Activated T-helper 1 cell treated with anti-CD3 and anti-CD28 coated beads, Interleukin-12 subunit alpha, Interleukin-12 subunit beta, Interleukin-2, Interleukin-4 antibody, amounts not matched to agents 30 ng/mL and 10 ng/mL and 1 ng/mL, durations not matched to agents 14 hours and 24 hours and 36 hours (primary cell): ENCODE measurements at regions not wholly inside any gene's neighbourhood (a gene's known extent, or its start where the extent isn't known, plus 50 kb on each side); places are given as distances from the start of the nearest gene placed in this dataset.

Source experiments
- DNase-seq: peaks from one replicate; pipeline ENCODE4 v3.0.0; 2021; ENCODE audit warnings: low spot score
- H3K27ac Mint-ChIP-seq: one replicate; pipeline ENCODE4 v1.8.0; 2021; ENCODE audit warnings: mild to moderate bottlenecking, mixed read lengths
- H3K27me3 Mint-ChIP-seq: one replicate; pipeline ENCODE4 v1.8.0; 2022; ENCODE audit warnings: mild to moderate bottlenecking, moderate library complexity, mixed read lengths; ENCODE audit not compliant: insufficient read depth
- H3K36me3 Mint-ChIP-seq: one replicate; pipeline ENCODE4 v1.8.0; 2021; ENCODE audit warnings: low read depth, mixed read lengths
- H3K4me1 Mint-ChIP-seq: one replicate; pipeline ENCODE4 v1.8.0; 2021; ENCODE audit warnings: low read depth, mixed read lengths
- H3K4me3 Mint-ChIP-seq: one replicate; pipeline ENCODE4 v1.8.0; 2021; ENCODE audit warnings: mild to moderate bottlenecking, moderate library complexity, mixed read lengths
- H3K9me3 Mint-ChIP-seq: one replicate; pipeline ENCODE4 v1.8.0; 2021; ENCODE audit warnings: mixed read lengths
- intact Hi-C: fragments of 100-400 bp; cut with micrococcal nuclease; formaldehyde crosslinking; loops from one replicate; pipeline ENCODE4 v1.15.1; 2024

DNA sequence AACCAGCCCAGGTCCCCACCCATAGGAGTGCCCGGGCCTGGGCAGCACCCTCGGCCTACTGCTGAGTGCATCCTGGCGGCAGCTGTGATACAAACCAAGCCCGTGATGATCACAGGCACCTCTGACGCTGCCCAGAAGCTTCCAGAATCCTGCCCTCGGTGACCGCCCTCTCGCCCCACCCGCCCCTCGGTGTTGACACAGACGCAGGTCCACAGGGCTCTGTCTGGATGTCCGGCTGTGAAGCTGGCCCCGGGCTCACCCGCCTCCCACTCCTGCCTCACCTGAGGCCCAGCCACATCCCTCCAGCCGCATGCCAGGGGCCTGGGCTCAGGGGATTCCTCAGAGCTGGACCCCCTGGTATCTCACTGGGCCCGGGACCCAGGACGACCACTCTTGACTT is 191.0 kb downstream of the BRD1 start:
- H3K36me3 Mint-ChIP-seq: no peaks in the 10 kb centered on the region
- no peaks in the 10 kb centered on the region for H3K4me1 Mint-ChIP-seq
- H3K27ac Mint-ChIP-seq: no peak overlapping the region
- no peaks in the 10 kb centered on the region for H3K9me3 Mint-ChIP-seq
- no peaks in the 10 kb centered on the region for H3K27me3 Mint-ChIP-seq
- intact Hi-C loops: no loop called here
- no peak overlapping the region for H3K4me3 Mint-ChIP-seq
- no peak for DNase-seq

DNA sequence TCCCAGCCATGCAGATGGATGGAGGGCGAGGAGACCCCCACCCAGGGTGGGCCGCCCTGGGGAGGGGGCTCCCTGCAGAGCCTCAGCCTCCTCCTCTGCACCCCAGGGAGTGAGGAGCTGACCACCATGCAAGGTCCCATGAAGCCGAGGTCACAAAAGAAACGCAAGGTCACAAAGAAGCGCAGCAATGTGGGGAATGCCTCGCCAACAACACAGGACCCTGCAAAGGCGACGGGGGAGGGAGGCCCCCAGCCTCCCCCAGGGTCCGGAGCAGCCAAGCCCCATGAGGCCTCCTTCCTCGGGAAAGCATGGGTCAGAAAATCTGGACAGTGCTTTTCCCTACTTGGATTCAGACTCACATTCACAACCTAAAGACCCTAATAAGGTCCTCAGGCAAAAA is 191.5 kb downstream of the BRD1 start:
- Mint-ChIP-seq H3K4me3 (no peak overlapping the region), H3K9me3 (no peaks in the 10 kb centered on the region), H3K36me3 (no peaks in the 10 kb centered on the region), H3K27ac (no peak overlapping the region), H3K4me1 (no peaks in the 10 kb centered on the region), H3K27me3 (no peaks in the 10 kb centered on the region)
- intact Hi-C loops: no loop called here
- no peak for DNase-seq

DNA sequence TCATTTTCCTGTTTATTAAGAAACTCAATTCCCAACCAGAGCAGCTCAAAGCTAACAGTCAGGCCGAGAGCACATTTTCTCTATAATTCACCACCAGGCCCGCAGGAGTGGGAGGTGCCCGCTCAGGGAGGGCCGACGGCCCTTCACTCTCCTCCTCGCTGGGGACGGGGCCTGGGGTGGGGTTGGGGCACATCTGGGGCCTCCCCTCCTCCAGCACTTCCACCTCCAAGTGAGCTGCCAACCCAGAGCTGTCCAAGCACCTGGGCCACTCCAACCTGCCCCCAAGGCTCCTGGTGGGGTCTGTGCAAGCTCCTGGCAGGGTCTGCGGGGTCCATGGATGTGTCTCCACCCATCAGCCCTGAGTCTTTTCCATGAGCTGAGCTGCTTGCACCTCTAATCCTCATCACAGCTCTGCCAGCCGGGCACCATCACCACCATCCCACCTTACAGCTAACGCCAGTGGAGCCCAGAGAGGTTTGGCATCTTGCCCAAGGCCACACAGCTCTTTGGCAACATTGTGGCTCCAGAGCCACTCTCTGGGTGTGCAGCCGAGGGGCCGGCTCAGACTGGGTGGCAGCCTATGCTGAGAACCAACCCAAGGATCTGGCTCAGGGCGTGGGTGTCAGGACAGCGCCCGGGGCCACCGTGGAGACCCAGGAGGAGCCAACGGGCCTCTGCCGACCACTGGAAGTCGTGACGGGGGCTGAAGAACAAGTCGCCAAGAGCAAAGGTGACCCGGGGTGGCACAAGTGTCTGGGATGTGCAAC is 193.5 kb downstream of the BRD1 start:
- intact Hi-C loops: no loop called here
- no peak overlapping the region for H3K4me3 Mint-ChIP-seq
- no peaks in the 10 kb centered on the region for H3K9me3 Mint-ChIP-seq
- DNase-seq: no peak
- no peaks in the 10 kb centered on the region for H3K4me1 Mint-ChIP-seq
- no peaks in the 10 kb centered on the region for H3K36me3 Mint-ChIP-seq
- H3K27ac Mint-ChIP-seq: no peak overlapping the region
- no peaks in the 10 kb centered on the region for H3K27me3 Mint-ChIP-seq

DNA sequence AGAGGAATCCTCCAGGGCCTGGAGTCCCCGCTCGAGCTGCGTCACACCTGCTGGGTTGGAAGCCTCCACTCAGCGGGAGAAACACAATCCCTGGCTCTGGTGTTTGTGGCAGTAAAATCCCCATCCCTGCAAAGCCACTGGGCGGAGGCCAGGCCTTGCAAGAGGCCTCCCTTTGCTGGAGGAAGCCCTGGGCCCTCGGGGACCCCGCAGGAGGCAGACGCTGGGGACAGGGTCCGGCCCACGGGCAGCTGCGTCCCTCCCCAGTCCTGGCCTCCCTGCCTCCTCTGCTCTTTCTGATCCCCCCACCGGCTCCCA is 194.7 kb downstream of the BRD1 start:
- Mint-ChIP-seq H3K27ac (no peak overlapping the region), H3K4me3 (no peak overlapping the region), H3K4me1 (no peaks in the 10 kb centered on the region), H3K36me3 (no peaks in the 10 kb centered on the region), H3K9me3 (no peaks in the 10 kb centered on the region), H3K27me3 (no peaks in the 10 kb centered on the region)
- DNase-seq: no peak
- intact Hi-C loops: no loop called here

DNA sequence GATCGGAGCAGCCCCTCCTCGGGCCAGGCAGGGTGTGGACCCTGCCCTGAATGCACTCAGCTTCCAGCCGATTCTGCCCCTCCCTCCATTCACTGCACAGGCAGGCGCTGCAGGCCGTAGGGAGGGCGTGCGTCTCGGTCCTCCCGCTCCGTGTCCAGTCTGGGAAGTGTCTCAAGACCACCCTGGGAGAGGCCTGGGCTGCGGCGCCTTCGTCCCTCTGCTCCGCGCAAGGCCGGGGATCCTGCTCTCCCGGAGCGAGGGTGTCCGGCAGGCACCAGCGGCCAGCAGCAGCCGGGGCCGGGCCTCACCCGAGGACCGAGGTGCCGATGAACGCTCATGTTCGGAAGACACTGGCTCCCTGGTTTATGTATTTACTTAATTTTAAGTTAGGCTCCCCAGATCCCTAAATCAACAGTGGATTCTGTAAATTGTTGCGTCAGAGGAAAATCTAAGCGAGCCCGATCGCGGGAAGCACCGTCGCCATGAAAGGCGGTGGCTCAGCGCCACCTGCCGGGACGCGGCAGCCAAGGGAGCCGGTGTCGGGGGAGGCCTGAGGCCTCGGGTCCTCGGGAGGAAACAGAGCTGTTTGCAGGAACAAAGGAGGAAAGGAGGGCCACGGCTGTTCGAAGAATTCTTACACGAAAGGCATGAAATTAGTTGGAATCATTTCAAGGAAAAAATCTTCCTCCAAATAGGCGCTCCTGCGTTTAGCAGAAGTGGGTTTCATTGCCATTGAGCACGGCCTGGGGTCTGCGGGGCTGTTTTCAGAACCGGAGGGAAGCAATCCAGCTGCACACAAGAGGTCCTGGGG is 195.3 kb downstream of the BRD1 start:
- no peak for DNase-seq
- H3K27me3 Mint-ChIP-seq: no peaks in the 10 kb centered on the region

DNA sequence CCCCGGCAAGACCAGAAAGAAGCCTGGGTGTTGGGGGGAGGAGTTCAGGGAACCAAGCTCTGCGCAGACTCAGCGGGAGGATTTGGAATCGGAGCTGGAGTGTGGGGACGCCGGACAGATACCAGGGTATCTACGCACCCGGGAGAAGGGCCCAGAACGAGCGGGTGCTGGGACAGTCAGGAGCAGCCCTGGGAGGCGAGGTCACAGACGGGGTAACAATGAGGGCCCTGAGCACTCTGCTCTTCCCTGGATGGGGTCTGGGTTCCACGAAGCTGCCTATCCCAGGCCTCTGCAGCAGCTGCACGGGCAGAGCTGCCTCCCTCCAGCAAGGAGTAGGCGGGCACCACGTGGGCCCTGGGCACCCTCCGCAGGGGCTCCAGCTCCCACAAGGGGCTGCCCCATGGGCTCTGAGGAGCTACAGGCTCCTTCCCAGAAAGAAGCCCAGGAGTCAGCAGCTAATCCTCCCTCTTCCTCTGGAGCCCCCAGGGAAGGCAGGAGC is 197.2 kb downstream of the BRD1 start:
- Mint-ChIP-seq H3K4me3 (no peak overlapping the region), H3K36me3 (no peaks in the 10 kb centered on the region), H3K27ac (no peak overlapping the region), H3K27me3 (no peaks in the 10 kb centered on the region), H3K9me3 (no peaks in the 10 kb centered on the region), H3K4me1 (no peaks in the 10 kb centered on the region)
- intact Hi-C loops: no loop called here
- DNase-seq: no peak

More for the DNA sequence above, 195.3 kb downstream of the BRD1 start:
- Mint-ChIP-seq H3K36me3 (no peaks in the 10 kb centered on the region), H3K9me3 (no peaks in the 10 kb centered on the region), H3K4me1 (no peaks in the 10 kb centered on the region), H3K4me3 (no peak overlapping the region), H3K27ac (no peak overlapping the region)
- intact Hi-C loops: no loop called here

DNA sequence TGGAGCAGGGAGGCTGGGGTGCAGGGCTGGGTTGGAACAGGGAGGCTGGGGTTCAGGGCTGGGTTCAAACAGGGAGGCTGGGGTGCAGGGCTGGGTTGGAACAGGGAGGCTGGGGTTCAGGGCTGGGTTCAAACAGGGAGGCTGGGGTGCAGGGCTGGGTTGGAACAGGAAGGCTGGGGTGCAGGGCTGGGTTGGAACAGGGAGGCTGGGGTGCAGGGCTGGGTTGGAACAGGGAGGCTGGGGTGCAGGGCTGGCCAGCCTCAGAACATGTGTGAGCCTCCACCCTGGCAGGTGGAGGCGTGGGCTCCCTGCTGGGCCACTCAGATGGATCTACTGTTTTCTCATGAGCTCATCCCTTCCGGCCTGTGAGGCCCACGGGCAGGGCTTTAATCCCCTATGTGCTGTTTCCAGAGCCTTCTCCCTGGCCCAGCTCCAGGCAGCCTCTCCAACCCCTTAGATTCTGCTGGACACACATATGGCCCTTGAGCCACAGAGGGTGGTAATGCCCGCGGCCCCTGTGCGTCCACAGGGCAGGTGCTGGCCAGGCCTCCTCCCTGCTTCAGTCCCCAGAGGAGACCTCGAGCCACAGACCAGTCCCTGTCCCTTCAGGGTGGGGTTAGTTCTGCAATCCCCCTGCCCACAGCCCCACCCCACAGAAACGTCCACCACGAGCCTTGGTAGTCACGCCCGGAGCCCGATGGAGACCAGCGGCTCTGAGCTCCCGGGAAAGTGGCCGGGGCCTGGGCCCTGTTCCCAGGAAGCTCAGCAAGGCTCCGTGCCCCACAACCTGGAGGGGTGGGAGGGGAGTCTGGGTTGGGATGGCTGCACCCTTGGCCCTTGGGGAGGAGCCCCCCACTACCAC is 197.9 kb downstream of the BRD1 start:
- no peak overlapping the region for H3K27ac Mint-ChIP-seq
- no peaks in the 10 kb centered on the region for H3K9me3 Mint-ChIP-seq
- no peaks in the 10 kb centered on the region for H3K4me1 Mint-ChIP-seq
- H3K36me3 Mint-ChIP-seq: no peaks in the 10 kb centered on the region
- no peaks in the 10 kb centered on the region for H3K27me3 Mint-ChIP-seq
- DNase-seq: no peak
- intact Hi-C loops: no loop called here
- no peak overlapping the region for H3K4me3 Mint-ChIP-seq

DNA sequence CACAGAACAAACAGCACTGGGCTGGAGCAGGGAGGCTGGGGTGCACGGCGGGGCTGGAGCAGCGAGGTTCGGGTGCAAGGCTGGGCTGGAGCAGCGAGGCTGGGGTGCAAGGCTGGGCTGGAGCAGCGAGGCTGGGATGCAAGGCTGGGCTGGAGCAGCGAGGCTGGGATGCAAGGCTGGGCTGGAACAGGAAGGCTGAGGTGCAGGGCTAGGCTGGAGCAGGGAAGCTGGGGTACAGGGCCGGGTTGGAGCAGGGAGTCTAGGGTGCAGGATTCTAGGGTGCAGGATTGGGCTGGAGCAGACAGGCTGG is 198.5 kb downstream of the BRD1 start:
- H3K4me3 Mint-ChIP-seq: no peak overlapping the region
- H3K9me3 Mint-ChIP-seq: no peaks in the 10 kb centered on the region
- no peaks in the 10 kb centered on the region for H3K4me1 Mint-ChIP-seq
- no peaks in the 10 kb centered on the region for H3K27me3 Mint-ChIP-seq
- H3K36me3 Mint-ChIP-seq: no peaks in the 10 kb centered on the region
- intact Hi-C loops: no loop called here
- no peak for DNase-seq
- H3K27ac Mint-ChIP-seq: no peak overlapping the region

DNA sequence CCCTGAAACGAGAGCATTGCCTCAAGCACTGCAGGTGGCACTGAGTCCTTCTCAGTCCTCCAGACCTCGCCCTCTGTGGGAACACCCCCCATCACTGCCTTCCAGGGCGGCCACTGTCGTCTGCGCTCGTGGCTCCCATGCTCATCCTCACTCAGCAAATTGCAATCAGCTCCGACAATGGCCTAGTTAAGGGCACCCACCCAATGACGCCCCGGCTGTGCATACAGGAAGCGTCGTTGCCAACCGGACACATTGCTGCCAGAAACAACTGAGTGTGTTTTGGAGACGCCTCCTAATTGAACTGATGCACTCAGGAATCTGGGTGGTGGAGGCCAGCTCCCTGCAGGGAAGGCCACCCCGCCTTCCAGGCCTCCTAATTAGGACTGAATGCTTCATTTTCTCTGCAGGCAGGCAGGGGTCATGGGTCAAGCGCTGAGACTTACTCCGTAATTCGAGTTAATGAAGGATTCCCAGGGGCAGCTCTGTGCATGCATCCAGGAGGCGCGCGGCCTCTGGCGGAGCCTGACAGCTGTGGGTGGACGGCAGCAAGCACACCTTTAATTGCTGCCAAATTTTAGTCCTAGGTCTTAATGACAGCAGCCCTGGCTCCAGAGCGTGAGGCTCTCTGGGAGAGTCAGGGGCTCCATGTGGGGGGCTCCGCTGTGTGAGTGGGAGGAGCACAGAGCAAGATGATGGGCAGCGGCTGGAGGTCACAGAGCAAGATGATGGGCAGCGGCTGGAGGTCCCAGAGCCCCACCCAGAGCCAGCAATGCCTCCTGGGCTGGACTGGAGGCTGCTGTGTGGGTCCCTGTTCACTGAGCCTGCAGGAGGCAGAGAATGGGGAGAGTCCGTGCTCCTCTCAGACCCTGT is 199.0 kb downstream of the BRD1 start:
- H3K4me3 Mint-ChIP-seq: no peak overlapping the region
- intact Hi-C loops: no loop called here

DNA sequence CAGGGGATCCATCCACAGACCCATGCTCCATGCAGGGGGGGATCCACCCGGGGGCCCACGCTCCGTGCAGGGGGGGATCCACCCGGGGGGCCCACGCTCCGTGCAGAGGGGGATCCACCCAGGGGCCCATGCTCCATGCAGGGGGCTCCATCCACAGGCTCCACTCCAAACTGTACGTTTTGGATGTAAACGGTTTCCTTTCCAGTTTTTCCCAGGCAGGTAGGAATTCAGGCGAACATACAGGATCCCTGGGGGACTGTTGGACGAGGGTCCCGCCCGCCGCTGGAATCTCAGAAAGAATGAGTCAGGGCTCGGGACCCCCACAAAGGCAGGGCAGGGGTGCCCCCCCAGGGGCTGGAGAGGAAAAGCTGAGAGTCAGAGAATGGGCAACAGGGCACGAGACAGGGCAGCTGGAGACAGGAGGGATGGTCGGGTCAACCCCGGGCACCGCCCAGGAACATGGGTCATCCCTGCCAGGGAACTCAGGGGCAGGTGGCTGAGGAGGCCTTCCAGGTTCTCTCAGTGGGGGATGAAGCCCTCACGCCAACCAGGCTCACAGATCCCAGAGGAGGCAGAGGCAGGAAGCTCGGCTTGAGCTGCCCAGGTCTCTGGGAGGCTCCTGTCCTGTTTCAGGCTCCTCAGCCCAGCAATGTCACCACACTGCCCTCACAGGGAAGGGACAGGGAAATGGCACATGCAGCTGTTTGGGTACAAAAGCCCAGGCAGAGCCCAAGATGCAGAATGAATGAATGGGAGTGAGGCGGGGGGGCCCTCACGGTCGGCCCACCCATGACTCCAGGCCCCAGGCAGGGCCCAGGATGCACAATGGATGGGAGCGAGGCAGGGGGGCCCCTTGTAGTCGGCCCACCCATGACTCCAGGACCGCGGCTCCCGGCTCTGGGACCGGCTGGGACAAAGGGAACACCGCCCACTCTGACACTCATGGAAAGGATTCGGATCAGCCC is 200.2 kb downstream of the BRD1 start:
- Mint-ChIP-seq H3K36me3 (no peaks in the 10 kb centered on the region), H3K9me3 (no peaks in the 10 kb centered on the region), H3K27ac (no peak overlapping the region), H3K4me1 (no peaks in the 10 kb centered on the region), H3K4me3 (no peak overlapping the region), H3K27me3 (no peaks in the 10 kb centered on the region)
- DNase-seq: no peak
- intact Hi-C loops: no loop called here

More for the DNA sequence above, 199.0 kb downstream of the BRD1 start:
- H3K27me3 Mint-ChIP-seq: no peaks in the 10 kb centered on the region
- H3K9me3 Mint-ChIP-seq: no peaks in the 10 kb centered on the region
- DNase-seq: no peak
- H3K36me3 Mint-ChIP-seq: no peaks in the 10 kb centered on the region
- no peak overlapping the region for H3K27ac Mint-ChIP-seq
- no peaks in the 10 kb centered on the region for H3K4me1 Mint-ChIP-seq

DNA sequence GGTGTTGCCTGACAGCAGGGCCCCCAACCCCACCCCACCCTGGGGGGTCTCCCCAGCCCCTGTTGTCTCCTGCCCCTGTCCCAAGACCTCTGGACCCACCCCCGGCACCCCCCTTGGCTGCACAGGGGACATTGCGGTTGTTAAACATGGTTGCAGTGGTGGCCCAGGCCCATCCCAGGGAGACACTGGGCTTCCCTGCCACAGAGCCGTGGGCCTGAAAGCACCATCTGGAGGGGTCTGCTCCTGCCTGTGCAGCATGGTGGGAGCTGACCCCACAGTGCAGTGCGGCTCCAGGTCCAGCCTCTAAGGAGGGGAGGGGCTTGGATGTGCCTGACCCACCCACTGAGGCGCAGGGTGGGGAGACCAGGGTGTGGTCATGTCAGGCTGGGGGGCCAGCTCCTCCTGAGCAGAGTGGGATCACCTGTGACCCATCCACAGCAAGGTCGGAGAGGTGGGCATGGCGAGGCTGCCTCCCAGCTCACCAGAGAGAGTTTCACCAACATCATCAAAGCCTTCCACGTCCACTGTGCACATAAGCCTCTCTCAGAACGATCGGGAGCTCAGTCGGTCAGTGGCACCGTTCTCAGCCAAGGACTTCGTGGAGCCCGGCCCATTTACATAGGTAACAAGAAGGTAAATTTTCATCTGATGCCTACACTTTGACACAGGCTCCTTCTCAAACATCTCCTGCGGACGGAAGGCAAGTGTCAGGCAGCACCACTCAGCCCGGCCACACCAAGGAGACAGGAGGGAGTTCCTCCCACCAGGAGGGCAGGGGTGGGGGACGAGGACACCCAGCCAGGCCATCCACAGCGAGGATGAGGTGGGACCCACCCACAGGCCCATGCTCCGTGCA is 201.1 kb downstream of the BRD1 start:
- intact Hi-C loops: no loop called here
- H3K36me3 Mint-ChIP-seq: no peaks in the 10 kb centered on the region
- H3K4me3 Mint-ChIP-seq: no peak overlapping the region
- no peaks in the 10 kb centered on the region for H3K9me3 Mint-ChIP-seq
- H3K27ac Mint-ChIP-seq: no peak overlapping the region
- no peaks in the 10 kb centered on the region for H3K4me1 Mint-ChIP-seq
- no peaks in the 10 kb centered on the region for H3K27me3 Mint-ChIP-seq
- no peak for DNase-seq
